WTC11 (cell line): ENCODE measurements at regions not wholly inside any gene's neighbourhood (a gene's known extent, or its start where the extent isn't known, plus 50 kb on each side); places are given as distances from the start of the nearest gene placed in this dataset.
"Not testable (repeated sequence)": the region's sequence is repeated elsewhere in the genome, so short reads cannot be mapped to it uniquely, and the experiment has no call there.

Source experiments
- CREM ChIP-seq: sonication (generic); formaldehyde crosslinking; IDR thresholded peaks from 2 replicates; pipeline ENCODE4 v1.8.1; 2022; ENCODE audit warnings: mild to moderate bottlenecking, missing genetic modification reagents, moderate library complexity
- HMGA2 ChIP-seq: fragments of 250-450 bp; sonication (Bioruptor Pico); IDR thresholded peaks from 2 replicates; pipeline ENCODE4 v1.4.0; 2021; ENCODE audit warnings: mild to moderate bottlenecking, moderate library complexity
- JUN ChIP-seq: sonication (generic); formaldehyde crosslinking; IDR thresholded peaks from 2 replicates; pipeline ENCODE4 v1.8.0; 2023; ENCODE audit warnings: mild to moderate bottlenecking, missing genetic modification reagents
- MYBL2 ChIP-seq: sonication (generic); formaldehyde crosslinking; IDR thresholded peaks from 2 replicates; pipeline ENCODE4 v1.8.1; 2023; ENCODE audit warnings: mild to moderate bottlenecking, moderate library complexity, missing genetic modification reagents
- SMAD4 ChIP-seq: sonication (generic); formaldehyde crosslinking; IDR thresholded peaks from 2 replicates; pipeline ENCODE4 v1.8.0; 2022; ENCODE audit warnings: mild to moderate bottlenecking, missing genetic modification reagents
- SP1 ChIP-seq: sonication (generic); formaldehyde crosslinking; conservative IDR thresholded peaks from 2 replicates; pipeline ENCODE4 v1.8.1; 2022; ENCODE audit warnings: missing genetic modification reagents
- TEAD4 ChIP-seq: sonication (generic); formaldehyde crosslinking; IDR thresholded peaks from 2 replicates; pipeline ENCODE4 v1.8.0; 2022; ENCODE audit warnings: mild to moderate bottlenecking, missing genetic modification reagents
- ZNF263 ChIP-seq: sonication (generic); formaldehyde crosslinking; IDR thresholded peaks from 2 replicates; pipeline ENCODE4 v1.8.1; 2022; ENCODE audit warnings: low read depth, mild to moderate bottlenecking, moderate library complexity, missing genetic modification reagents
- TF ChIP-seq, protein P1 (sequence below): fragments of 200-600 bp; IDR thresholded peaks from 2 replicates; pipeline ENCODE4 v1.8.0; 2022; ENCODE audit warnings: antibody characterized with exemption
- TF ChIP-seq, protein P2 (sequence below): fragments of 250-450 bp; sonication (Bioruptor Pico); IDR thresholded peaks from 2 replicates; pipeline ENCODE4 v1.8.0; 2021; ENCODE audit warnings: mild to moderate bottlenecking
- TF ChIP-seq, protein P3 (sequence below): sonication (generic); formaldehyde crosslinking; IDR thresholded peaks from 2 replicates; pipeline ENCODE4 v1.8.0; 2022; ENCODE audit warnings: missing genetic modification reagents
- TF ChIP-seq, protein P4 (sequence below): sonication (generic); formaldehyde crosslinking; IDR thresholded peaks from 2 replicates; pipeline ENCODE4 v1.8.1; 2023; ENCODE audit warnings: mild to moderate bottlenecking, missing genetic modification reagents, moderate library complexity

DNA sequence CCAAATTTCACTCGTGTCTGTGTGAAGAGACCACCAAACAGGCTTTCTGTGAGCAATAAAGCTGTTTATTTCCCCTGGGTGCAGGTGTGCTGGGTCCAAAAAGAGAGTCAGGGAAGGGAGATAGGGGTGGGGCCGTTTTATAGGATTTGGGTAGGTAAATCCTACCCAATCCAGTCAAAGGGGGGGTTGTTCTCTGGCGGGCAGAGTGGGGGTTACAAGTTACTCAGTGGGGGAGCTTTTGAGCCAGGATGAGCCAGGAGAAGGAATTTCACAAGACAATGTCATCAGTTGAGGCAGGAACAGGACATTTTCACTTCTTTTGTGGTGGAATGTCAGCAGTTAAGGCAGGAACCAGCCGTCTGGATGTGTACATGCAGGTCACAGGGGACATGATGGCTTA, 487.2 kb upstream of the ADGRL4 start:
- TF ChIP-seq, protein P1, sequence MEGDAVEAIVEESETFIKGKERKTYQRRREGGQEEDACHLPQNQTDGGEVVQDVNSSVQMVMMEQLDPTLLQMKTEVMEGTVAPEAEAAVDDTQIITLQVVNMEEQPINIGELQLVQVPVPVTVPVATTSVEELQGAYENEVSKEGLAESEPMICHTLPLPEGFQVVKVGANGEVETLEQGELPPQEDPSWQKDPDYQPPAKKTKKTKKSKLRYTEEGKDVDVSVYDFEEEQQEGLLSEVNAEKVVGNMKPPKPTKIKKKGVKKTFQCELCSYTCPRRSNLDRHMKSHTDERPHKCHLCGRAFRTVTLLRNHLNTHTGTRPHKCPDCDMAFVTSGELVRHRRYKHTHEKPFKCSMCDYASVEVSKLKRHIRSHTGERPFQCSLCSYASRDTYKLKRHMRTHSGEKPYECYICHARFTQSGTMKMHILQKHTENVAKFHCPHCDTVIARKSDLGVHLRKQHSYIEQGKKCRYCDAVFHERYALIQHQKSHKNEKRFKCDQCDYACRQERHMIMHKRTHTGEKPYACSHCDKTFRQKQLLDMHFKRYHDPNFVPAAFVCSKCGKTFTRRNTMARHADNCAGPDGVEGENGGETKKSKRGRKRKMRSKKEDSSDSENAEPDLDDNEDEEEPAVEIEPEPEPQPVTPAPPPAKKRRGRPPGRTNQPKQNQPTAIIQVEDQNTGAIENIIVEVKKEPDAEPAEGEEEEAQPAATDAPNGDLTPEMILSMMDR: not testable (repeated sequence)
- TF ChIP-seq HMGA2 (CRISPR knock-in tag); SMAD4 (CRISPR knock-in tag); SP1 (CRISPR knock-in tag); MYBL2 (CRISPR knock-in tag); TEAD4 (CRISPR knock-in tag); JUN; CREM; ZNF263 (CRISPR knock-in tag): not testable (repeated sequence)
- TF ChIP-seq, protein P2, sequence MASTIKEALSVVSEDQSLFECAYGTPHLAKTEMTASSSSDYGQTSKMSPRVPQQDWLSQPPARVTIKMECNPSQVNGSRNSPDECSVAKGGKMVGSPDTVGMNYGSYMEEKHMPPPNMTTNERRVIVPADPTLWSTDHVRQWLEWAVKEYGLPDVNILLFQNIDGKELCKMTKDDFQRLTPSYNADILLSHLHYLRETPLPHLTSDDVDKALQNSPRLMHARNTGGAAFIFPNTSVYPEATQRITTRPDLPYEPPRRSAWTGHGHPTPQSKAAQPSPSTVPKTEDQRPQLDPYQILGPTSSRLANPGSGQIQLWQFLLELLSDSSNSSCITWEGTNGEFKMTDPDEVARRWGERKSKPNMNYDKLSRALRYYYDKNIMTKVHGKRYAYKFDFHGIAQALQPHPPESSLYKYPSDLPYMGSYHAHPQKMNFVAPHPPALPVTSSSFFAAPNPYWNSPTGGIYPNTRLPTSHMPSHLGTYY: not testable (repeated sequence)
- TF ChIP-seq, protein P3, sequence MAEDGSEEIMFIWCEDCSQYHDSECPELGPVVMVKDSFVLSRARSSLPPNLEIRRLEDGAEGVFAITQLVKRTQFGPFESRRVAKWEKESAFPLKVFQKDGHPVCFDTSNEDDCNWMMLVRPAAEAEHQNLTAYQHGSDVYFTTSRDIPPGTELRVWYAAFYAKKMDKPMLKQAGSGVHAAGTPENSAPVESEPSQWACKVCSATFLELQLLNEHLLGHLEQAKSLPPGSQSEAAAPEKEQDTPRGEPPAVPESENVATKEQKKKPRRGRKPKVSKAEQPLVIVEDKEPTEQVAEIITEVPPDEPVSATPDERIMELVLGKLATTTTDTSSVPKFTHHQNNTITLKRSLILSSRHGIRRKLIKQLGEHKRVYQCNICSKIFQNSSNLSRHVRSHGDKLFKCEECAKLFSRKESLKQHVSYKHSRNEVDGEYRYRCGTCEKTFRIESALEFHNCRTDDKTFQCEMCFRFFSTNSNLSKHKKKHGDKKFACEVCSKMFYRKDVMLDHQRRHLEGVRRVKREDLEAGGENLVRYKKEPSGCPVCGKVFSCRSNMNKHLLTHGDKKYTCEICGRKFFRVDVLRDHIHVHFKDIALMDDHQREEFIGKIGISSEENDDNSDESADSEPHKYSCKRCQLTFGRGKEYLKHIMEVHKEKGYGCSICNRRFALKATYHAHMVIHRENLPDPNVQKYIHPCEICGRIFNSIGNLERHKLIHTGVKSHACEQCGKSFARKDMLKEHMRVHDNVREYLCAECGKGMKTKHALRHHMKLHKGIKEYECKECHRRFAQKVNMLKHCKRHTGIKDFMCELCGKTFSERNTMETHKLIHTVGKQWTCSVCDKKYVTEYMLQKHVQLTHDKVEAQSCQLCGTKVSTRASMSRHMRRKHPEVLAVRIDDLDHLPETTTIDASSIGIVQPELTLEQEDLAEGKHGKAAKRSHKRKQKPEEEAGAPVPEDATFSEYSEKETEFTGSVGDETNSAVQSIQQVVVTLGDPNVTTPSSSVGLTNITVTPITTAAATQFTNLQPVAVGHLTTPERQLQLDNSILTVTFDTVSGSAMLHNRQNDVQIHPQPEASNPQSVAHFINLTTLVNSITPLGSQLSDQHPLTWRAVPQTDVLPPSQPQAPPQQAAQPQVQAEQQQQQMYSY (CRISPR knock-in tag): not testable (repeated sequence)
- TF ChIP-seq, protein P4, sequence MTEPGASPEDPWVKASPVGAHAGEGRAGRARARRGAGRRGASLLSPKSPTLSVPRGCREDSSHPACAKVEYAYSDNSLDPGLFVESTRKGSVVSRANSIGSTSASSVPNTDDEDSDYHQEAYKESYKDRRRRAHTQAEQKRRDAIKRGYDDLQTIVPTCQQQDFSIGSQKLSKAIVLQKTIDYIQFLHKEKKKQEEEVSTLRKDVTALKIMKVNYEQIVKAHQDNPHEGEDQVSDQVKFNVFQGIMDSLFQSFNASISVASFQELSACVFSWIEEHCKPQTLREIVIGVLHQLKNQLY (CRISPR knock-in tag): not testable (repeated sequence)
